Stimulated activated CD8-positive, alpha-beta memory T cell treated with anti-CD3 and anti-CD28 coated beads, Interleukin-2, amount 100 ng/mL, for 48 hours (primary cell): ENCODE measurements at regions not wholly inside any gene's neighbourhood (a gene's known extent, or its start where the extent isn't known, plus 50 kb on each side); places are given as distances from the start of the nearest gene placed in this dataset.
"Not testable (repeated sequence)": the region's sequence is repeated elsewhere in the genome, so short reads cannot be mapped to it uniquely, and the experiment has no call there.

ENCODE experiments used
- DNase-seq, 2 donors: peaks; one replicate each; pipeline ENCODE4 v3.0.0-alpha.2; 2020; ENCODE audit warnings: low read depth in 2 of 2

- DNase-seq: no peak
Measured at GRCh38 chr5:125461641-125462072, 715.2 kb upstream of the ZNF608 start.

GRCh38 chr5:125463466-125464092 lies 717.1 kb upstream of the ZNF608 start:
- no peak for DNase-seq

GRCh38 chr5:125464847-125465432 lies 718.5 kb upstream of the ZNF608 start:
- DNase-seq: no peak

GRCh38 chr5:125465703-125466102 lies 719.3 kb upstream of the ZNF608 start:
- DNase-seq: no peak

GRCh38 chr5:125467222-125467621 lies 720.8 kb upstream of the ZNF608 start:
- DNase-seq: no peak

GRCh38 chr5:125470280-125470902 lies 724.0 kb upstream of the ZNF608 start:
- DNase-seq: no peak

GRCh38 chr5:125476901-125477585 lies 730.6 kb upstream of the ZNF608 start:
- DNase-seq: no peak

- no peak for DNase-seq
Measured at GRCh38 chr5:125477586-125477975, 731.1 kb upstream of the ZNF608 start.

- DNase-seq: no peak
Measured at GRCh38 chr5:125478599-125478998, 732.2 kb upstream of the ZNF608 start.

- DNase-seq: no peak
Measured at GRCh38 chr5:125480911-125481310, 734.5 kb upstream of the ZNF608 start.

- DNase-seq: no peak
Measured at GRCh38 chr5:125481506-125482465, 735.3 kb upstream of the ZNF608 start.

- no peak for DNase-seq
Measured at GRCh38 chr5:125483609-125484008, 737.2 kb upstream of the ZNF608 start.

GRCh38 chr5:125484272-125484741 lies 737.9 kb upstream of the ZNF608 start:
- no peak for DNase-seq

- no peak for DNase-seq
Measured at GRCh38 chr5:125484742-125485641, 738.6 kb upstream of the ZNF608 start.

GRCh38 chr5:125485771-125486170 lies 739.3 kb upstream of the ZNF608 start:
- DNase-seq: no peak

GRCh38 chr5:125486634-125487033 lies 740.2 kb upstream of the ZNF608 start:
- DNase-seq: no peak

GRCh38 chr5:125487231-125487630 lies 740.8 kb upstream of the ZNF608 start:
- no peak for DNase-seq

GRCh38 chr5:125487652-125488051 lies 741.2 kb upstream of the ZNF608 start:
- not testable (repeated sequence) for DNase-seq

GRCh38 chr5:125489146-125489545 lies 742.7 kb upstream of the ZNF608 start:
- no peak for DNase-seq

GRCh38 chr5:125491986-125492492 lies 745.6 kb upstream of the ZNF608 start:
- DNase-seq: no peak
